HEK293 (cell line): ENCODE measurements at regions not wholly inside any gene's neighbourhood (a gene's known extent, or its start where the extent isn't known, plus 50 kb on each side); places are given as distances from the start of the nearest gene placed in this dataset.

ENCODE experiments used
- CTCF ChIA-PET: fragments of 350-600 bp; formaldehyde crosslinking; extraction: SDS; loops from one replicate; lab custom pipeline; 2021; ENCODE audit warnings: antibody characterized with exemption; lab: Yijun Ruan, JAX
- POLR2A ChIA-PET: fragments of 300-600 bp; formaldehyde crosslinking; extraction: SDS; loops from one replicate; lab custom pipeline; 2020; ENCODE audit warnings: antibody characterized with exemption, inconsistent platforms; lab: Yijun Ruan, JAX
- H3K27ac ChIP-seq: fragments of 200-500 bp; sonication (Bioruptor generic); 2 replicates; pipeline ENCODE4 v1.5.1; 2014; ENCODE audit warnings: low read depth, low read length, control low read depth, inconsistent platforms; ENCODE audit errors: extremely low read depth
- H3K36me3 ChIP-seq, 2 experiments: fragments of 200-500 bp in 1 of 2; sonication (Bioruptor generic) in 1 of 2; 1 replicate in 1 of 2; 2 replicates in 1 of 2; pipeline ENCODE4 v1.5.1; 2014 to 2017; ENCODE audit warnings: inconsistent platforms in 2 of 2, low read length in 2 of 2; ENCODE audit not compliant: control insufficient read depth in 2 of 2, insufficient read depth in 1 of 2
- H3K4me1 ChIP-seq: fragments of 200-500 bp; sonication (Bioruptor generic); 2 replicates; pipeline ENCODE4 v1.5.1; 2014; ENCODE audit warnings: mild to moderate bottlenecking, low read length, inconsistent platforms; ENCODE audit not compliant: control insufficient read depth, insufficient read depth
- H3K4me3 ChIP-seq: 2 replicates; pipeline ENCODE4 v1.5.1; 2011; ENCODE audit warnings: low read depth, mild to moderate bottlenecking, control low read depth, low read length, moderate library complexity
- H3K9me3 ChIP-seq: fragments of 200-500 bp; sonication (Bioruptor generic); 2 replicates; pipeline ENCODE4 v1.5.1; 2014; ENCODE audit warnings: low read depth, low read length, inconsistent platforms; ENCODE audit not compliant: control insufficient read depth, insufficient read depth
- GLIS1 ChIP-seq: fragments of 450-650 bp; formaldehyde crosslinking; IDR thresholded peaks from 2 replicates; pipeline ENCODE4 v1.5.1; 2016; ENCODE audit warnings: missing biosample characterization, missing genetic modification characterization
- KLF17 ChIP-seq: fragments of 450-650 bp; formaldehyde crosslinking; IDR thresholded peaks from 2 replicates; pipeline ENCODE4 v1.5.1; 2016; ENCODE audit warnings: missing biosample characterization, missing genetic modification characterization
- SALL2 ChIP-seq: fragments of 450-650 bp; formaldehyde crosslinking; IDR thresholded peaks from 2 replicates; pipeline ENCODE4 v1.5.0; 2017; ENCODE audit warnings: missing biosample characterization, mild to moderate bottlenecking, missing genetic modification characterization, borderline replicate concordance
- SCRT2 ChIP-seq: fragments of 450-650 bp; formaldehyde crosslinking; IDR thresholded peaks from 2 replicates; pipeline ENCODE4 v1.5.1; 2016; ENCODE audit warnings: missing biosample characterization, missing genetic modification characterization
- TRIM28 ChIP-seq: IDR thresholded peaks from 2 replicates; pipeline ENCODE4 v1.6.1; 2011; ENCODE audit warnings: low read length, control low read depth, borderline replicate concordance
- WT1 ChIP-seq: fragments of 450-650 bp; formaldehyde crosslinking; IDR thresholded peaks from 2 replicates; pipeline ENCODE4 v1.5.1; 2016; ENCODE audit warnings: missing biosample characterization, missing genetic modification characterization
- ZBTB26 ChIP-seq: fragments of 450-650 bp; formaldehyde crosslinking; optimal IDR thresholded peaks from 2 replicates; pipeline ENCODE3; 2016; ENCODE audit warnings: missing biosample characterization, mild to moderate bottlenecking, missing genetic modification characterization
- ZFHX2 ChIP-seq: fragments of 450-650 bp; formaldehyde crosslinking; conservative IDR thresholded peaks from 2 replicates; pipeline ENCODE4 v1.5.1; 2016; ENCODE audit warnings: missing biosample characterization, missing genetic modification characterization
- ZFP41 ChIP-seq: fragments of 450-650 bp; formaldehyde crosslinking; IDR thresholded peaks from 2 replicates; pipeline ENCODE4 v1.5.1; 2016; ENCODE audit warnings: missing biosample characterization, missing genetic modification characterization, borderline replicate concordance
- ZNF112 ChIP-seq: fragments of 450-650 bp; formaldehyde crosslinking; IDR thresholded peaks from 2 replicates; pipeline ENCODE4 v1.5.0; 2017; ENCODE audit warnings: missing biosample characterization, missing genetic modification characterization
- ZNF133 ChIP-seq: fragments of 450-650 bp; formaldehyde crosslinking; IDR thresholded peaks from 2 replicates; pipeline ENCODE4 v1.5.1; 2016; ENCODE audit warnings: missing biosample characterization, missing genetic modification characterization
- ZNF169 ChIP-seq: fragments of 450-650 bp; formaldehyde crosslinking; IDR thresholded peaks from 2 replicates; pipeline ENCODE4 v1.5.1; 2016; ENCODE audit warnings: missing biosample characterization, missing genetic modification characterization
- ZNF202 ChIP-seq: fragments of 450-650 bp; formaldehyde crosslinking; IDR thresholded peaks from 2 replicates; pipeline ENCODE4 v1.5.1; 2016; ENCODE audit warnings: missing biosample characterization, missing genetic modification characterization, borderline replicate concordance
- ZNF23 ChIP-seq: fragments of 450-650 bp; formaldehyde crosslinking; IDR thresholded peaks from 2 replicates; pipeline ENCODE4 v1.5.1; 2016; ENCODE audit warnings: missing biosample characterization, missing genetic modification characterization, borderline replicate concordance
- ZNF266 ChIP-seq: fragments of 450-650 bp; formaldehyde crosslinking; IDR thresholded peaks from 2 replicates; pipeline ENCODE4 v1.5.1; 2016; ENCODE audit warnings: missing biosample characterization, missing genetic modification characterization, low read depth
- ZNF341 ChIP-seq: fragments of 450-650 bp; formaldehyde crosslinking; IDR thresholded peaks from 2 replicates; pipeline ENCODE4; 2016; ENCODE audit warnings: low read depth, missing biosample characterization, missing genetic modification characterization
- ZNF350 ChIP-seq: fragments of 450-650 bp; formaldehyde crosslinking; IDR thresholded peaks from 2 replicates; pipeline ENCODE4 v1.5.0; 2017; ENCODE audit warnings: missing biosample characterization, mild to moderate bottlenecking, missing genetic modification characterization
- ZNF404 ChIP-seq: fragments of 450-650 bp; formaldehyde crosslinking; IDR thresholded peaks from 2 replicates; pipeline ENCODE4 v1.5.1; 2017; ENCODE audit warnings: missing biosample characterization, missing genetic modification characterization
- ZNF530 ChIP-seq: fragments of 450-650 bp; formaldehyde crosslinking; IDR thresholded peaks from 2 replicates; pipeline ENCODE4 v1.5.1; 2016; ENCODE audit warnings: low read depth, missing biosample characterization, missing genetic modification characterization
- ZNF571 ChIP-seq: fragments of 450-650 bp; formaldehyde crosslinking; IDR thresholded peaks from 2 replicates; pipeline ENCODE4 v1.5.0; 2017; ENCODE audit warnings: missing biosample characterization, missing genetic modification characterization
- ZNF660 ChIP-seq: fragments of 450-650 bp; IDR thresholded peaks from 2 replicates; pipeline ENCODE4 v1.5.1; 2018; ENCODE audit warnings: missing biosample characterization, mild to moderate bottlenecking, missing genetic modification characterization
- ZNF707 ChIP-seq: fragments of 450-650 bp; formaldehyde crosslinking; IDR thresholded peaks from 2 replicates; pipeline ENCODE4 v1.5.1; 2016; ENCODE audit warnings: missing biosample characterization, missing genetic modification characterization
- ZNF792 ChIP-seq: fragments of 450-650 bp; formaldehyde crosslinking; IDR thresholded peaks from 2 replicates; pipeline ENCODE4 v1.5.1; 2016; ENCODE audit warnings: missing biosample characterization, missing genetic modification characterization
- ZNF830 ChIP-seq: fragments of 450-650 bp; IDR thresholded peaks from 2 replicates; pipeline ENCODE4 v1.5.0; 2018; ENCODE audit warnings: missing biosample characterization, missing genetic modification characterization, low read depth, mild to moderate bottlenecking, moderate library complexity
- ZNF837 ChIP-seq: fragments of 450-650 bp; formaldehyde crosslinking; IDR thresholded peaks from 2 replicates; pipeline ENCODE4 v1.5.1; 2016; ENCODE audit warnings: missing biosample characterization, missing genetic modification characterization
- ZNF843 ChIP-seq: fragments of 450-650 bp; formaldehyde crosslinking; IDR thresholded peaks from 2 replicates; pipeline ENCODE4 v1.5.1; 2016; ENCODE audit warnings: missing biosample characterization, missing genetic modification characterization
- TF ChIP-seq, protein P1 (sequence below): fragments of 450-650 bp; formaldehyde crosslinking; IDR thresholded peaks from 2 replicates; pipeline ENCODE4 v1.5.1; 2016; ENCODE audit warnings: missing biosample characterization, missing genetic modification characterization
- TF ChIP-seq, protein P2 (sequence below): fragments of 450-650 bp; formaldehyde crosslinking; IDR thresholded peaks from 2 replicates; pipeline ENCODE4 v1.5.1; 2016; ENCODE audit warnings: missing biosample characterization, missing genetic modification characterization
- TF ChIP-seq, protein P3 (sequence below): fragments of 450-650 bp; formaldehyde crosslinking; IDR thresholded peaks from 2 replicates; pipeline ENCODE4 v1.5.1; 2016; ENCODE audit warnings: missing biosample characterization, missing genetic modification characterization

- TF ChIP-seq ZNF350 (tag by site-specific recombination) (no peak), ZNF266 (tag by site-specific recombination) (no peak), ZNF133 (no peak), SCRT2 (tag by site-specific recombination) (no peak)
- TF ChIP-seq, protein P1, sequence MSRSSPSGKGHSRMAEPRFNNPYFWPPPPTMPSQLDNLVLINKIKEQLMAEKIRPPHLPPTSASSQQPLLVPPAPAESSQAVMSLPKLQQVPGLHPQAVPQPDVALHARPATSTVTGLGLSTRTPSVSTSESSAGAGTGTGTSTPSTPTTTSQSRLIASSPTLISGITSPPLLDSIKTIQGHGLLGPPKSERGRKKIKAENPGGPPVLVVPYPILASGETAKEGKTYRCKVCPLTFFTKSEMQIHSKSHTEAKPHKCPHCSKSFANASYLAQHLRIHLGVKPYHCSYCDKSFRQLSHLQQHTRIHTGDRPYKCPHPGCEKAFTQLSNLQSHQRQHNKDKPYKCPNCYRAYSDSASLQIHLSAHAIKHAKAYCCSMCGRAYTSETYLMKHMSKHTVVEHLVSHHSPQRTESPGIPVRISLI (tag by site-specific recombination) = no peak
- TF ChIP-seq, protein P2, sequence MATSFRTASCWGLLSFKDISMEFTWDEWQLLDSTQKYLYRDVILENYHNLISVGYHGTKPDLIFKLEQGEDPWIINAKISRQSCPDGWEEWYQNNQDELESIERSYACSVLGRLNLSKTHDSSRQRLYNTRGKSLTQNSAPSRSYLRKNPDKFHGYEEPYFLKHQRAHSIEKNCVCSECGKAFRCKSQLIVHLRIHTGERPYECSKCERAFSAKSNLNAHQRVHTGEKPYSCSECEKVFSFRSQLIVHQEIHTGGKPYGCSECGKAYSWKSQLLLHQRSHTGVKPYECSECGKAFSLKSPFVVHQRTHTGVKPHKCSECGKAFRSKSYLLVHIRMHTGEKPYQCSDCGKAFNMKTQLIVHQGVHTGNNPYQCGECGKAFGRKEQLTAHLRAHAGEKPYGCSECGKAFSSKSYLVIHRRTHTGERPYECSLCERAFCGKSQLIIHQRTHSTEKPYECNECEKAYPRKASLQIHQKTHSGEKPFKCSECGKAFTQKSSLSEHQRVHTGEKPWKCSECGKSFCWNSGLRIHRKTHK = no peak
Measured at GRCh38 chr4:178196751-178197374, 754.6 kb upstream of the AGA start (continued).

DNA sequence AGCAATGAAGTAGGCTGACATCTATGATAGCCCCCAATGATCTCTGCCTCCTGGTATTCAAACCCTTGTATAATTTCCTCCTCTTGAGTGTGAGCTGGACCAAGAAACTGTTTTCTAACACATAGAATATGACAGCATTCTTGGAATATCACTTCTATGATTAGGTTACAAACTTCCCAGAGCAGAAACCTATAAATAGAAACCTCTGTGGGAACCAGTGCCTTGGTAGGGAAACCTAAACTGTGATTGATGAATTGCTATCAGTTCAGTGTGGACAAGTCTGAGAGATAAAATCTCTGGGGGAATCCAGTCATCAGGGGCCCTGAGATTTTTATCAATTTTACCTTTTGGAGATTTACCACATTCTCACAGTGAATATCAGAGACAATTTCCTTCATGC, 756.5 kb upstream of the AGA start:
- no peak overlapping the region for H3K27ac ChIP-seq
- POLR2A ChIA-PET = no interaction called here
- no peaks in the 10 kb centered on the region for H3K4me1 ChIP-seq
- no peak overlapping the region for H3K4me3 ChIP-seq
- H3K9me3 ChIP-seq = no peaks in the 10 kb centered on the region
- H3K36me3 ChIP-seq = no peaks in the 10 kb centered on the region
- CTCF ChIA-PET = no interaction called here
- TF ChIP-seq ZNF112 (tag by site-specific recombination) (no peak), SCRT2 (tag by site-specific recombination) (no peak), ZNF169 (no peak), ZNF202 (tag by site-specific recombination) (no peak), ZBTB26 (tag by site-specific recombination) (no peak), TRIM28 (no peak), ZNF792 (tag by site-specific recombination) (no peak), ZNF404 (tag by site-specific recombination) (no peak), ZNF571 (no peak), ZNF830 (tag by site-specific recombination) (no peak)
- TF ChIP-seq, protein P3, sequence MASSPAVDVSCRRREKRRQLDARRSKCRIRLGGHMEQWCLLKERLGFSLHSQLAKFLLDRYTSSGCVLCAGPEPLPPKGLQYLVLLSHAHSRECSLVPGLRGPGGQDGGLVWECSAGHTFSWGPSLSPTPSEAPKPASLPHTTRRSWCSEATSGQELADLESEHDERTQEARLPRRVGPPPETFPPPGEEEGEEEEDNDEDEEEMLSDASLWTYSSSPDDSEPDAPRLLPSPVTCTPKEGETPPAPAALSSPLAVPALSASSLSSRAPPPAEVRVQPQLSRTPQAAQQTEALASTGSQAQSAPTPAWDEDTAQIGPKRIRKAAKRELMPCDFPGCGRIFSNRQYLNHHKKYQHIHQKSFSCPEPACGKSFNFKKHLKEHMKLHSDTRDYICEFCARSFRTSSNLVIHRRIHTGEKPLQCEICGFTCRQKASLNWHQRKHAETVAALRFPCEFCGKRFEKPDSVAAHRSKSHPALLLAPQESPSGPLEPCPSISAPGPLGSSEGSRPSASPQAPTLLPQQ (tag by site-specific recombination) = no peak

GRCh38 chr4:178202422-178202821, 760.2 kb upstream of the AGA start:
- H3K4me3 ChIP-seq = no peak overlapping the region
- H3K4me1 ChIP-seq = no peaks in the 10 kb centered on the region
- CTCF ChIA-PET = no interaction called here
- H3K9me3 ChIP-seq = no peaks in the 10 kb centered on the region
- POLR2A ChIA-PET = no interaction called here
- H3K27ac ChIP-seq = no peak overlapping the region
- no peaks in the 10 kb centered on the region for H3K36me3 ChIP-seq
- TF ChIP-seq ZNF341 (tag by site-specific recombination) (no peak), KLF17 (tag by site-specific recombination) (no peak), ZFHX2 (tag by site-specific recombination) (no peak), ZNF530 (tag by site-specific recombination) (no peak), GLIS1 (tag by site-specific recombination) (no peak), SALL2 (tag by site-specific recombination) (no peak), WT1 (tag by site-specific recombination) (no peak), ZFP41 (tag by site-specific recombination) (no peak), ZNF707 (tag by site-specific recombination) (no peak), ZNF23 (tag by site-specific recombination) (no peak), ZNF837 (tag by site-specific recombination) (no peak), ZNF660 (no peak), ZNF843 (tag by site-specific recombination) (no peak)
